Gastroesophageal sphincter (tissue), 3 donors: ENCODE measurements at regions not wholly inside any gene's neighbourhood (a gene's known extent, or its start where the extent isn't known, plus 50 kb on each side); places are given as distances from the start of the nearest gene placed in this dataset.

Experiments
- CTCF ChIP-seq, 4 experiments: fragments of 200-600 bp in 2 of 4; fragments of 450-650 bp in 2 of 4; sonication (generic) in 1 of 4; IDR thresholded peaks; one replicate each; pipeline ENCODE4 v1.5.1; 2017 to 2019; ENCODE audit warnings: antibody characterized with exemption in 4 of 4, mild to moderate bottlenecking in 2 of 4, moderate library complexity in 2 of 4
- POLR2A ChIP-seq, 2 donors: fragments of 450-650 bp; IDR thresholded peaks; one replicate each; pipeline ENCODE4 v1.6.1; 2017; ENCODE audit warnings: antibody characterized with exemption in 2 of 2, mild to moderate bottlenecking in 2 of 2, moderate library complexity in 1 of 2
- POLR2AphosphoS5 ChIP-seq: sonication (generic); formaldehyde crosslinking; IDR thresholded peaks from one replicate; pipeline ENCODE4 v1.6.1; 2017; ENCODE audit warnings: antibody characterized with exemption

- no peak for TF ChIP-seq CTCF (IDR thresholded peaks at IDR 0.05)
- no peak for TF ChIP-seq POLR2A (IDR thresholded peaks at IDR 0.05)
- no peak for TF ChIP-seq POLR2AphosphoS5
These were observed 269.0 kb upstream of the PRMT6 start for GRCh38 chr1:106787520-106787919.
